22Rv1 (cell line): ENCODE measurements at regions not wholly inside any gene's neighbourhood (a gene's known extent, or its start where the extent isn't known, plus 50 kb on each side); places are given as distances from the start of the nearest gene placed in this dataset.

ENCODE experiments used
- CTCF ChIP-seq: fragments of 450-650 bp; IDR thresholded peaks from 2 replicates; pipeline ENCODE4 v1.5.1; 2017; ENCODE audit warnings: mild to moderate bottlenecking
- ZFX ChIP-seq: fragments of 450-650 bp; IDR thresholded peaks from 2 replicates; pipeline ENCODE4 v1.6.1; 2017; ENCODE audit warnings: antibody characterized with exemption, borderline replicate concordance

- no peak for TF ChIP-seq CTCF
- TF ChIP-seq ZFX, result no peak
Observed at GRCh38 chr13:40233731-40234195, 432.7 kb downstream of the FOXO1 start.
